NCI-H2107 treated with DMSO at 0.1 percent for 48 hours (cell line): ENCODE measurements at regions not wholly inside any gene's neighbourhood (a gene's known extent, or its start where the extent isn't known, plus 50 kb on each side); places are given as distances from the start of the nearest gene placed in this dataset.

ENCODE experiments used
- DNase-seq: peaks from one replicate; lab custom pipeline; 2025; ENCODE audit not compliant: unreplicated experiment; lab: John Stamatoyannopoulos, UW

DNA sequence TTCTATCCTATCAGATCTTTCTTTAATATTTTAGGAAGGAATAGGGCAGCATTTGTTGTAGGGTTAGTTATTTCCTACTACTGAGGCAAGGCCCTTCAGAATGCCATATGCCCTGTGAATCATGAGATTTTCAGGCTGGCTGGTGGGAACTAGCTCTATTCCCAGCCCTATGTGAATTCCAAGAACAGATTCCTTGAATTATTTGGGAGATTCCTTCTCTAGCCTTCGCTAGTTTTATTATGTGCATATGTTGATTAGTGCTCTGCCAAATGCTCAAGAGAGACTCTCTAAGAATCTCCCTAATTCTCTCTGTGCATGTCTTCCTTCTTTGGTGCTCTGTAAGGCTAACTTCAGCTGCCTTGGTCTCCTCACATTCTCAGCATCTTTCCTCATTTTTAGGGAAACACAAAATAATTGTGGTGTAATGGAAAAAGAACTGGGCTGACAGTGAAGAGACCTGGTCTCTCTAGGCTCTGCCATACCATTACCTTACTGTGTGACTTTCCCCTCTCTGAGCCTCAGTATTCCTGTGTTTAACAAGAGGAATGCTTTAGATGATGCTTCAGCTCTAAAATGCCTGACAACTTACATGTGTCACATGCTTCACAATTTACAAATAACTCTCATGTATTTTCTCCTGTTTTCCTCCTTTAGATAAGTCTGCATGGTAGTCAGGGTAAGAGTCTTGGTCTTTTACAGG is 79.7 kb downstream of the VMA21 start:
- no peak for DNase-seq

DNA sequence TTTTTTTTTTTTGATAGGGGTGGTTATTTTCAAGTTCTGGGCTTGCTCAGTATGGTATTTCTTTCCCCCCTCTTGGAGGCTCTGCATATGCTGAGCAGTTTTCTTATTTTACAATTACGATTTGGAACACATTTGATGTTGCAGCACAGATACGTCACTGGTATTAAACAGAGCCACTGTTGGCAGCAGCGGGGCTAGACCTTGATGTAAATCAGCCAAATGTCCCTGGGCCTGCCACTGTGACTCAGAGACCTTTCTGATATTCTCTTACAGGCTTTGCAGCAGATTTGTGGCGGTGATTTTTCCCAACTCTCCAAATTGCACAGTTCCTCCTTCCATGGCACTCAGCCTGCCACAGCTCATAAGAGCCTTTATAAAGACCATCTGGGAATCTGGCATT is 81.1 kb downstream of the VMA21 start:
- DNase-seq = no peak

DNA sequence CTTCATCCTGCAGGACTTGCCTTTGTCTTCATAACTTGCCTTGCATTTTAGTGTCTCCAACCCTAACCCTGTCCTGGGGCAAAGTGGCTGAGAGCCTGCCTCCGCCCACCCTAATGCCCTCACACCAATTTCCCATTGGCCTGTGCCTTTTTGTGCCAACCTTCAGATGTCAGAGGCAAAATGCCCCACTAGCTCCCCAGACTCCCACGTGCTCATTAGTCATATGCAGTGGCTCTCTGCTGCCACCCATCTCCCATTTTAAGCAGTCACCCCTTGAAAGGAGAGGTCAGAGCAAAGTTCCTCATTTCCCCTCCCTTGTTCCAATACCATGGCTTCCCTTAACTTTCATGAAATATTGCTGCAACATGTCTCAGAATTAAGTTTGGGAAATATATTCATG is 74.8 kb upstream of the PASD1 start:
- DNase-seq = peak; percentile 1

DNA sequence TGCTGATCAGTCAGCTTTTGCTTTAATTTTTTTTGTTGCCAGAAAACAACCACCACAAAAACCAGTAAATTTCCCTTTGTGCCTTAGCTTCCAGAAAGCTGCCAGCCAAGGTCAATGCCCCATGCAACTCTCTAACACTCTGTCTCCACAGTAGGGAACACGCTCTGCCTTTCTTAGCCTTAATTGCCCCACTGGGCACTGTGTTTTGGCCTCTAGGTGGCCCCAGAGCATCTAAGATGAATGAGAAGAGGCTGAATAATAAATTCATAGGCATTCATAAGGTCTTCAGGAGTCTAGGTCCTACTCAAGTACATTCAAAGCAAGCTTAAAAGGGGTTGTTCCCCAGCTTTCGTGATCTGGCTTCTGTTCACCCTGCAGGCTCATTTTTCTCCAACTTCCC is 57.7 kb upstream of the PASD1 start:
- no peak for DNase-seq

DNA sequence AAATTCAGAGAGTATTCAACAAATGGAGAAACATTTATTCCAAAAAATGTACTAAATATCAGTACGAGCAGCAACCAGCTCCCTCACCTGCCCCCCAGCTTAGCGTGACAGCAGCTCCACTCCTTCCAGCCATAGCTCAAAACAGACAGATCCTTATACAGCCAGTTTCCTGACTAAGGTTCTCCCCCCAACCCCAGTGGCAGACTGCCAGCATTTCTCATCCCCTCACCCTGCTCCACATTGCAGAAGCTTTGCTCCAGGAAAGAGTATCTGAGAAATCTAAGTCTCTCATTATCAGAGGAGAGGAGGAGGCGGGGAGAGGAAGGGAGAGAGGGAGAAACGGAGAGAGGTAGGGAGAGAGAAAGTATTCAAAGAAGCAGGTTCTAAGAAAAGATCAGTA is 53.3 kb upstream of the PASD1 start:
- DNase-seq = no peak

DNA sequence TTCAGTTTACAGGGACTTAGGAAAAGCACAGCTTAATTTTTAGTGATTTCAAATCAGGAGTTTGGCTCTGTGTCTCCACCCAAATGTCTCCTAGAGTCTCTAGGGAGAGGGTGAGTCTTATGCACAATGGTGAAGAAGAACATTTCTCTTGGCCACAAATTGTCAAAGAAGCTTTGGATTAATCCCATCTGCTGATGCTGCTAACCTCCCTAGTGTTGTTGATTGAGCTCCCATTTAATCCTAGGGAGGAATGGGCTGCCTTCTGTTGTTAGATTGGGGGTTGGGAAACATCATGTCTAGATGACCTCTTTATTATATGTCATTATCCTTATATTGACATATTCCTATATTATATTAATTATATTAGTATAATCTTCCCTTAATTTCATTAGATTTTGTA is 50.0 kb upstream of the PASD1 start:
- DNase-seq = no peak
